ENCODE measurements at regions not wholly inside any gene's neighbourhood (a gene's known extent, or its start where the extent isn't known, plus 50 kb on each side); places are given as distances from the start of the nearest gene placed in this dataset.

GRCh38 chr3:185309302-185309701, 53.6 kb upstream of the MAP3K13 start:
- Histone ChIP-seq H3K9ac (no peak overlapping the region), H4K20me1 (ENCODE audit: insufficient read depth) (no peaks in the 10 kb centered on the region), H3K27ac (ENCODE audit: low read depth in 2 of 2, low read length in 1 of 2) (no peak overlapping the region), H3K27me3 (ENCODE audit: insufficient read depth) (no peaks in the 10 kb centered on the region), H2AFZ (ENCODE audit: low read depth) (no peak overlapping the region), H3K4me2 (no peak overlapping the region), H3K9me2 (no peaks in the 10 kb centered on the region), H3K4me3 (ENCODE audit: low read depth in 2 of 2, low read length in 1 of 2) (no peak overlapping the region), H3K36me3 (replicated peaks in 1 of 2; ENCODE audit: control insufficient read depth in 1 of 2, insufficient read depth in 2 of 2, low read length in 1 of 2) (peaks cover 0 to 13% of the 10 kb centered on the region in 2 experiments), H3F3A (replicated peaks; ENCODE audit: insufficient read depth) (no peaks in the 10 kb centered on the region), H3K79me2 (ENCODE audit: insufficient read depth) (no peaks in the 10 kb centered on the region), H3K9me3 (no peaks in the 10 kb centered on the region), H3K4me1 (ENCODE audit: control insufficient read depth in 1 of 2, insufficient read depth in 2 of 2, low read depth in 1 of 2, low read length in 1 of 2) (no peaks in the 10 kb centered on the region)
- TF ChIP-seq RAD21 (IDR thresholded peaks at IDR 0.05; ENCODE audit: low read length) (no peak), RFX5 (IDR thresholded peaks at IDR 0.05; ENCODE audit: low read length) (no peak), SIN3A (IDR thresholded peaks at IDR 0.05; ENCODE audit: borderline replicate concordance, low read depth, low read length) (no peak), GABPA (IDR thresholded peaks at IDR 0.05; ENCODE audit: low read depth) (no peak), MXI1 (IDR thresholded peaks at IDR 0.05; ENCODE audit: low read depth, low read length) (no peak), GATA2 (CRISPR knock-in tag; IDR thresholded peaks at IDR 0.05) (no peak), TAF1 (IDR thresholded peaks at IDR 0.05; ENCODE audit: borderline replicate concordance, low read depth, low read length) (no peak), USF2 (IDR thresholded peaks at IDR 0.05; ENCODE audit: borderline replicate concordance, low read depth, low read length) (no peak), SMC3 (IDR thresholded peaks at IDR 0.05; ENCODE audit: low read depth, low read length) (no peak), NFIC (IDR thresholded peaks at IDR 0.05; ENCODE audit: borderline replicate concordance) (no peak), FOXJ3 (CRISPR knock-in tag; IDR thresholded peaks at IDR 0.05) (no peak), YY1 (IDR thresholded peaks at IDR 0.05; ENCODE audit: low read depth) (no peak), RCOR1 (IDR thresholded peaks at IDR 0.05; ENCODE audit: low read length) (no peak), CHD2 (IDR thresholded peaks at IDR 0.05; ENCODE audit: low read length, partially characterized antibody) (no peak), IRF3 (IDR thresholded peaks at IDR 0.05; ENCODE audit: low read depth, low read length) (no peak), FOXM1 (IDR thresholded peaks at IDR 0.05; ENCODE audit: low read depth) (no peak), NRF1 (IDR thresholded peaks at IDR 0.05; ENCODE audit: low read depth, low read length) (no peak), RXRA (IDR thresholded peaks at IDR 0.05; ENCODE audit: borderline replicate concordance, low read depth) (no peak), PBX3 (IDR thresholded peaks at IDR 0.05) (no peak)
- POLR2A ChIA-PET: no interaction called here
- WGBS (ENCODE audit: low lambda C conversion rate): 66% methylated on average over 4 of the region's 4 CpGs
- DNase-seq: no peak
- CTCF ChIA-PET: interaction anchor here (1.0 to 3.3 kb wide), 15 partner anchors 11 to 435 kb away, joined by 3 to 14 read pairs (median 3); no protein-coding TSS in a partner anchor

Data from SK-N-SH (cell line).